Fibroblast of the aortic adventitia (primary cell): ENCODE measurements at regions not wholly inside any gene's neighbourhood (a gene's known extent, or its start where the extent isn't known, plus 50 kb on each side); places are given as distances from the start of the nearest gene placed in this dataset.

Source experiments
- DNase-seq: peaks from one replicate; pipeline ENCODE4 v3.0.0-alpha.2; 2010; ENCODE audit warnings: low read depth
- H3K4me3 ChIP-seq: 2 replicates; pipeline ENCODE4 v1.5.1; 2011; ENCODE audit warnings: low read depth, mild to moderate bottlenecking, control low read depth, low read length, moderate library complexity
- TF ChIP-seq, protein P1 (sequence below): IDR thresholded peaks from 2 replicates; pipeline ENCODE4 v1.5.1; 2011; ENCODE audit warnings: mild to moderate bottlenecking, low read length, control low read depth, inconsistent platforms; ENCODE audit not compliant: insufficient read depth

DNA sequence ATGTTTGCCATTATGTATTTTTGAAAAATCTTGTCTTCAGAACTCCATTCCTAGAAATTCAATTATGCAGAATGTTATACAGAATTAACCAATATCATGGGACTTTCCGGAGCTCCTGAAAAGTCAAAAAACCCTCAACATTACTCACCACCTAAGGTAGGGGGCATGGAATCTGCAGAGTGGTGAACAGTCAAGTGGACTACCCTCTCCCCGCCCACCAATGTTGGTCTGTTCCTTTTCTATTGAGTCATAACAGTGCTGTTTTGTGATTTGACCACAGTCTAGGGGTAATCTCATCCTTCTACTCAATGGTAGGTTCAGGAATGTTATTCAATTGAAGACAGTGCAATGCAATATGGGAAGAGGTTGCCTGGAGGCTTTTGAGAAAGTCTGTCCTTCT is 130.5 kb upstream of the HABP2 start:
- H3K4me3 ChIP-seq = no peak overlapping the region
- TF ChIP-seq, protein P1, sequence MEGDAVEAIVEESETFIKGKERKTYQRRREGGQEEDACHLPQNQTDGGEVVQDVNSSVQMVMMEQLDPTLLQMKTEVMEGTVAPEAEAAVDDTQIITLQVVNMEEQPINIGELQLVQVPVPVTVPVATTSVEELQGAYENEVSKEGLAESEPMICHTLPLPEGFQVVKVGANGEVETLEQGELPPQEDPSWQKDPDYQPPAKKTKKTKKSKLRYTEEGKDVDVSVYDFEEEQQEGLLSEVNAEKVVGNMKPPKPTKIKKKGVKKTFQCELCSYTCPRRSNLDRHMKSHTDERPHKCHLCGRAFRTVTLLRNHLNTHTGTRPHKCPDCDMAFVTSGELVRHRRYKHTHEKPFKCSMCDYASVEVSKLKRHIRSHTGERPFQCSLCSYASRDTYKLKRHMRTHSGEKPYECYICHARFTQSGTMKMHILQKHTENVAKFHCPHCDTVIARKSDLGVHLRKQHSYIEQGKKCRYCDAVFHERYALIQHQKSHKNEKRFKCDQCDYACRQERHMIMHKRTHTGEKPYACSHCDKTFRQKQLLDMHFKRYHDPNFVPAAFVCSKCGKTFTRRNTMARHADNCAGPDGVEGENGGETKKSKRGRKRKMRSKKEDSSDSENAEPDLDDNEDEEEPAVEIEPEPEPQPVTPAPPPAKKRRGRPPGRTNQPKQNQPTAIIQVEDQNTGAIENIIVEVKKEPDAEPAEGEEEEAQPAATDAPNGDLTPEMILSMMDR = no peak
- DNase-seq = no peak

DNA sequence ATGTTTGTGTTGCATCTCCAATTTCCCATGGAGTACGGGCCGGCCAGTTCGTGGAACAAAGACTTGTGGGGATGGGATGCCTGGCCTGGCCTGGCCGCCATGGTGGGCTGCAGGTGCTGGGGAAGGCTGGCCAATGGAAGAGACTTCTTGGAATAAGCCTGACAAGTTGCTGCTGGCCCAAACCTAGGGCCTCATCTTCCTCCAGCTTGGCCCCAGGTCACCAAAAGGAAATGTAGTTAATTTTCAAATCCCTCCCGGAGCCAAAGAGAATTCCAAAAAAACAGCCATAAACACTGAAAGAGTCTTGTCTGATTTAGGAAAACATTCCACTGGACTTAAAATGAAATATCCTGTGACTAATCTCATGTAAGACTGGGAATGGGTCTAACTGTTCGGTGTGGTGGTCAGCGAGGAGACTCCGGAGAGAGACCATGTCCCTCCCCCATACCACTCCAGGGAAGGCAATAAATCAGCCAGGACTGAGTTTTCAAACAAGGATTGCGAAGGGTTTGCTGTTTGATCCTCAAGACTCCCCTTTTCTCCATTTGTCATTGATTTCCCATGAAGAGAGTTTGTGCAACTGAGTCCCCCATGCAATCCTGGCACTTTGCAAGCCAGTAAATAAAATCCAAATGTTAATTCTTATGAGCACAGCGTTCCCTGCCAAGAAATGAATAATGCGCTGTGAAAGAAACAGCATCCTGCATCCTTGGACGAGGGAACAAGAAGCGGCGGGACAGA is 128.7 kb upstream of the HABP2 start:
- H3K4me3 ChIP-seq = no peak overlapping the region
- DNase-seq = no peak
- TF ChIP-seq, protein P1 = no peak

DNA sequence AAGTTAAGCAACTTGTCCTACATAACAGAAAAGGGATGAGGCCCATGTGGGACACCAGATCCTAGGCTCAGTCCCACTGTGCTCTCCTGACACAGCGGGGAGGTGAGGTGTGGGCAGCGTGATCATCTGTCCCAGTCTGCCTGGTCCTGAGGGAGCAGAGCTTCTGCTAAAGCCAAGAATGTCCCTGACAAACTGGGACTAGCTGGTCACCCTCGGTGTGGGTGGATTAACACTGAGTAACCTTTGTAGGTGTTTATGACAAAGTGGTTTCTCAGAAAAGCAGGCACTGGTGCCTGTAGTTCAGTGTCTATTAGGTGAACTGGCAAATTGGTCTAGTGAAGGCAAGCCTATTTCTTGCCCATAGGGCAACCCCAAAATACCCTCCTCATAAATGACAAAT is 127.8 kb upstream of the HABP2 start:
- TF ChIP-seq, protein P1 = no peak
- no peak for DNase-seq
- H3K4me3 ChIP-seq = no peak overlapping the region

DNA sequence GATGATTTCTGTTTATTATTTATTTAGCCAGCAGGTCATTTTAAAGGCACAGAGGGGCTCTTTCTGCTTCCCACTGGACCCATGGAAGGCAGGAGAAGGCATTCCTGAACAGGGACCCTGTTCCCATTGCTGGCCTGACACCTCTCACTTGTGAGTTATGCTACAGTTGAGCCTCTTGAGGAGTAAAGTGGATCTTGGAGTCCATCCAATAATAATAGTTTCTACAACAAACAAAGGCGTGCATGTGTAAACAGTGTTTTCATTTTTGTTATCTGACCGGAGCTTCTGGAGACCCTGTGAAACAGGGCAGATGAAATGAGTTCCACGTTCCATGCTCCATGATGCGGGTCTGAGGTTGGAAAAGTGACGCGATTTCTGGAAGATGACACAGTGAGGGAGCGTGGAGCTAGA is 127.3 kb upstream of the HABP2 start:
- TF ChIP-seq, protein P1 = no peak
- no peak for DNase-seq
- no peak overlapping the region for H3K4me3 ChIP-seq

DNA sequence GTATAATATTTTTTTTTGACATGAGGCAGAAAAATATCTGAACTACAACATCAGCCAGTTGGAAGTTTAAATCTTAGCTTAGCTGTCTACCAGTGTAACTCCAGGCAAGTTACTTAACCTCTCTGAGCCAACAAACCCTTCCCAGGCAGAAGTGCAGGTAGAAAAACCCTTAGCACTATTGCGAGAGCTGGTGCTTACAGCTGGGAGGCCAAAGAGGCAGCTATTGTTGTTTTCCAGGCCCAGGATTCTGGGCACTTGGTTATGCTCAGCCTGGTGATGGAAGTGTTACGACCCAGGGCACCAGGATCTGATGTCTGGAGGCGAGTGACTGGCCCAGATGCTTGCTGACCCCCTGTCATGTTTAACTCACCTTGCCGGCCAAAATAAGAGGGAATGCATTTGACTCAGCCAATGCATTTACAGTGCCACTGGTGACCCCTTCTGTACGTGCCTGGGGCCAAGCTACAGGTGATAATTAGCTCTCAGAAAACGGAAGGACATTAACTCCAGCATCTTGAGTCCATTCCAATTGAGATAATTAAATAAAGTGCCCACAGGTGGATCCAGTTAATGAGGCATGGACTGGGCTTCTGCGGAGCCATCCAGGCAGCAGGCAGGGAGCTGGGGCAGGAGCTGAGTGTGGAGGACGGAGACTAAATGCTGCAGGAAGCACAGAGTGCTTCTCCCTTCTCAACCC is 126.5 kb upstream of the HABP2 start:
- TF ChIP-seq, protein P1 = no peak
- no peak for DNase-seq

DNA sequence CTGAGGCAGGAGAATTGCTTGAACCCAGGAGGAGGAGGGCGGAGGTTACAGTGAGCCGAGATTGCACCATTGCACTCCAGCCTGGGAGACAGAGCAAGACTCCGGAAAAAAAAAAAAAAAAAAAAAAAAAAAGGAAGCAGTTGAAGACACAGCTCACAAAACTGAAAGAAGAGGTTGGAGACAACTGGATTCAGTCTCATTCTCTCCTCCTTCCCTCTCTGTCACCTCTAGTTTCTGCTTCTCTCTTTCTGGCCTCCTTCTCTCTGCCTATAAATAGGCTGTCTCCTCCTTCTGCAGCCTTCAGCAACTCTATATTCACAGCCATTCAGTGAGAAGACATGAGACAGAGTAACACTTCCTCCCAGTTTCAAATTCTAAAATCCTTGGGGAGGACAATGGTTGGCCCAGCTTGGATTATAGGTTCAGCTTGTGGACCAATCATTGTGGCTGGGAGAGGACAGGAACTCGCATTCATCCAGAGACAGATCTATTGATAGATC is 125.6 kb upstream of the HABP2 start:
- TF ChIP-seq, protein P1 = no peak
- H3K4me3 ChIP-seq = no peak overlapping the region
- DNase-seq = no peak

More for the DNA sequence above, 126.5 kb upstream of the HABP2 start:
- H3K4me3 ChIP-seq = no peak overlapping the region
